ENCODE measurements at regions not wholly inside any gene's neighbourhood (a gene's known extent, or its start where the extent isn't known, plus 50 kb on each side); places are given as distances from the start of the nearest gene placed in this dataset.
"Not testable (repeated sequence)": the region's sequence is repeated elsewhere in the genome, so short reads cannot be mapped to it uniquely, and the experiment has no call there.

GRCh38 chr22:27594020-27594419, 207.5 kb downstream of the MN1 start:
- DNase-seq, result no peak

DNA sequence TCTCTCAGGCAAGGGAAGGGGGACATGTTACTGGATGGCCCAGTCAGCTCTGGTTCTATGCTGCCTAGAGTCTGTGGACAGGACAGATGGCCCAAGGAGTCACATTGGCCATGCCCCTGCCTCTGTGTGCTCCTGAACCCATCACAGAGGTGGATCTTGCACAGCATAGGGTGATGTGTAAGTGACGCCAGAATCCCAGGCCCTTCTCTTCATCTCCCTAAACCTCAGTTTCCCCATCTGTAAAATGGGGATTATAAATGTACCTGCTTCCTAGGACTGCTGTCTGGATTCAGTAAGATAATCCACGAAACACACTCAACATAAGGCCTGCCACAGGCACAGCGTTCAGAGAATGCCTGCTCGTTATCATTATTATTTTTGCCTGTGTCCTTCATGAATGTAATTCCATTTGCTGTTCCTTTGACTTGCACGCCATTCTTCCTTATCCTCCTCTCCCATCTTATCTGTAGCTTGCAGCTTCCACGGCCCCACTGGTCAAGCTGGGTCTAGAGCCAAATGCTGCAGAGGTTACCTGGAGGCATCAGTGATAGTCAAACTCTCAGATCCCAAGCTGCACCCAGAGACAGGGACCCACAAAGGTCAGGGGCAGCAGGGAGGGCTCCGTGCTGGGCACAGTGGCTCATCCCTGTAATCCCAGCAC, 207.0 kb downstream of the MN1 start:
- DNase-seq, result no peak

- DNase-seq, result no peak
Measured at GRCh38 chr22:27596133-27596870, 205.3 kb downstream of the MN1 start.

DNA sequence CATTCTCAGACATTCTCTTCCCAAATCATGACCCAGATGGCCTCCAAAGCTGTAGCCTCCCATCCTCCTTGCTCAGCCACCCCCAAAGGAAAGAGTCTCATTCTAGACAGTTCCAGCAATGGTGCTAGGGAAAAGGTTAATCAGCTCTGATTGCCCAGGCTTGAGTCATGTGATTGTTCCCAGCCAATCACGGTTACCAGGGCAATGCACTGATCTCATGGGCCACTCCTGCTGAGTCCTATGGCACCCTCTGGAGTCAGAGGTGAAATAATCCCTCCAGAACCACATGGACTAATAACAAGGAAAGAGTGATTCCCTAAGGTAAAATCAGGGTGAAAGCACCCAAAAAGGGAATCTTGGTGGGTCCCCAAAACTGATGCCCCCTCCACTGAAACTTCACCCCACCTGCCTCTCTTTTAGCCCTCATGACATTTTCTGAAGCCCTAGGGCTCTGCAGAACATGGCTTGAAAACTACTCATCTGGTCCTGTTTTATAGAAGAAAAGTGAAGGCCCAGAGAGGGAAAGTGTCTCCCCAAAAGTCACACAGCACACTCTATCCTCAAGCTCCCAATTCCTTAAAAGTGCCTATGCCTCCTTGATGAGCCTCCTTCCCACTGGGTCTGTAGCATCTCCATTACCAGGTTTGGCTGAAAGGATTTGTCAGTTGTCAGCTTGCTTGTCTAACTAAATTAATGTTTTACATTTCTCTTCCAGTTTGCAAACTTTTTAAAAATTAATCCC, 203.7 kb downstream of the MN1 start:
- DNase-seq, result no peak

DNA sequence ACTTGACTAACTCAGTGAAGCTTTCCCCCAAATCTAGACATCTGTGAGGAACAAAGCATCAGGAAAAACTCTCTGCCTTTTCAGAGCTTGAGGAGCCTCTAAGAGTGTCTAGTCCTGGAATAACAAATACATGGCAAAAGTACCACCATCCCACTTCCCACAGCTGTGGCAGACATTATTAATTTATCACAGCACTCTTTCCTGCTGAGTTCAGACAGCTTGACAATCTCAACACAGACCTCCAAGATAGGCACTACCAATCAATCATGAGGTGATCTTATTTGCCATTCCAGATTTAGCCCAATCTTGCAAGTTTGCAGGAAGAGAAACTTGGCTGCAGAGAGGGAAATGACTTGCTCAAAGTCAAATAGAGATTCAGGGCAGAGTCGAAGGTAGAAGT, 202.8 kb downstream of the MN1 start:
- DNase-seq, result no peak

- DNase-seq, result no peak
Measured at GRCh38 chr22:27601195-27601594, 200.4 kb downstream of the MN1 start.

DNA sequence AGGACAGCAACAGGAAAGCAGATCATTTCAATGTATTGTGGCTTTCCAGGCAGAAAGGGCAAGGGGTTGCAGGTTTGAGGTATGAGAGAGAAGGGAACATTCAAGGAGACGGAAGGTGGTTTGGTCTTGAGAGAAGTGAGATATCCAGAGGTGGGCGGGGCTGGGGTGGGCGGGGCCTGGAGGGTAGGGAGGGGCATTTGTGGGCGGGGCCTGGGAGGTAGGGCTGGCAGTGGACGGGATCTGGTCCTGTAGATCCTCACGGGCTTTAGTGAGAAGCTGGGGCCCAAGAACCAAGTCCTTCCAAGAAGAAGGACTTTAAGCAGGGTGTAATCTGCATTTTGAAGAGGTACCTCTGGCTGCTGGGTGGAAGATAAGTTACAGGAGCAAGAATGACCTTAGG, 199.2 kb downstream of the MN1 start:
- DNase-seq, result no peak

DNA sequence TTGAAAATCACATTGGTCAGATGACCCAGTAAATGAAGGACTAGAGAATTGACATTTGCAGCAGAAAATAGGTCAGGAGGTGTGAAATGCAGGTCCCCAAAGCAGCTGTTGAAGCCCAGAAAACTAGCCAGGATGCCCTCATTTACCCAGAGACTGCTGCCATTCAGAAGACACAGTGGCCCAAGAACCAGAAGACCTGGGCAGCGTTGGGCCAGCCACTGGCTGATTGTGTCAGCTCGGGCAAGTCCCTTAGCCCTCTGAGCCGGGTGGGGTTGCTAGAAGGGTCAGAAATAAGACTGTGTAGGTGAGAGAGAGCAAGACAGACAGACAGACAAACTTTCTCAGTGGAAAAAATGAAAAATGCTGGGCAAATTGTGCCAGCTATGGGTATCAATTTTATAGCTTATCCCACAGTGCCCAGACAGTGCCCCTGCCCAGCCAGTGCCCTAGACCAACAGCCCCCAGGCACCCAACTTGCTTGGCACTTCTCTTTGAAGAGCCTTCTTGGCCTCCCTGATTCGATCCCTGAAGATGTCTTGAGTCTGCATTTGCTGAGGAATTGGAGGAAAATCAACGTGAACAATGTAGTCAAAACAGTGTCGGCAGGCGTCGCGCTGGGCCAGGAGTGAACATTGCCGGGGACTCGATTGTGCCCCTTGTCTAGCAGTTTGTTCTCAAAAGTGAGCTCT, 198.3 kb downstream of the MN1 start:
- DNase-seq, result no peak

GRCh38 chr22:27603800-27604144, 197.8 kb downstream of the MN1 start:
- no peak for DNase-seq

DNA sequence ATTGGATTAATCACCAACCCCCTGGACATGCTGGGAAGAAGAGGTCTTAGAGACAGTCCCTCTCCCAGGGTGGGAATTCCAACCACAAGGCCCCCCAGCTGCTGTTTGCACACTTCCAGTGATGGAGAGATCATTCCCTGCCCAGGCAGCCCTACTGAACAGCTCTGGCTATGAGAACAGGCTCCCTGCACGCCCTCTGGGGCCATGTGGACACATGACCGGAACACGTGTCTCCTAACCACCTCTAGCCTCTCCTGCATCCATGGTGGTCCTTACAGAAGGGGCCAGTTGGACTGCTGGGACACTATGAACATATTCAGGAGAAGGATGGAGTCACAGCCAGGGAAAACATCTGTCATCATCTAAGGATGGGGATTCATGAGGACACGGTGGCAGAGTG, 196.2 kb downstream of the MN1 start:
- no peak for DNase-seq

- DNase-seq, result not testable (repeated sequence)
Measured at GRCh38 chr22:27607750-27608149, 193.8 kb downstream of the MN1 start.

DNA sequence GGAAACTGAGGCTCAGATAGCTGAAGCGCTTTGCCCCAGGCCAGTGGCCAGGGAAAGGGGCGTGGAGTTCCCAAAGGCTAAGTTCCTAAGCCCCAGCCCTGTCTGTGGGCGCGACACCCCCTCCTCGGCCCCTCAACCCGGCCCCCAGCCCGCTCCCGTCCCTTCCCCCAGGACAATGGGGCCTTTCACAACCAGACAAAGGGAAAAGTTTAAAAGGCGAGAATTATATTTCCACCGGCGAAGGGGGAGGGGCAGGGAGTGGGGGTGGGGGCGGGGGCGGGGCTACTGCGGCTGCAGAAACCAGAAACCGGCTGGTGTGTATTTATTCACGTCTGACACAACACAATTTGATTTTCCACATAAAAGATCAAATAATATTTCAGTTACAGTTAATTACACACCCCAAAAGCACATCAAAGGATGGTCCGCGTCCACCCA, 192.1 kb downstream of the MN1 start:
- no peak for DNase-seq

- not testable (repeated sequence) for DNase-seq
Measured at GRCh38 chr22:27610164-27610563, 191.4 kb downstream of the MN1 start.

GRCh38 chr22:27610863-27611786, 190.4 kb downstream of the MN1 start:
- DNase-seq, result no peak

DNA sequence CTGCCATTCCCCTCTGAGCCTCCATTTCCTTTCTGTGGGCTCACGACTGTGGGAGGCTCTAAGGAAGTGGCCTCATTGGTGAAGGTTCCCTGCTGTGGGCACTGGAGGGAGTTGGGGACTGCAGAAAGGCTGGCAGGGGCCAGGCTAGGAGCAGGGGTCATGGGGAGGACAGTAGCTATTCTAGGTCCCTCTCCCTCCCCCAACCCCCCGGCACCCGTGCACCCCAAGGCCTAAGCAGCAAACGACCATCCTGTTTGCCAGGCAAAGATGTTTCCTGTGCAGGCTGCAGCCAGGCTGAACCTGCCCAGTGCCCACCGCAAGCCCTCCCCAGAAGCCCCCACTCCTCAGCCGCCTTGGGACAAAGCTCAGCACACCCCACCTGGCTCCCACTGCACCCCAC, 189.4 kb downstream of the MN1 start:
- no peak for DNase-seq

- no peak for DNase-seq
Measured at GRCh38 chr22:27613099-27614005, 188.2 kb downstream of the MN1 start.

GRCh38 chr22:27614006-27614649, 187.4 kb downstream of the MN1 start:
- no peak for DNase-seq

- DNase-seq, result no peak
Measured at GRCh38 chr22:27614650-27615007, 186.9 kb downstream of the MN1 start.

DNA sequence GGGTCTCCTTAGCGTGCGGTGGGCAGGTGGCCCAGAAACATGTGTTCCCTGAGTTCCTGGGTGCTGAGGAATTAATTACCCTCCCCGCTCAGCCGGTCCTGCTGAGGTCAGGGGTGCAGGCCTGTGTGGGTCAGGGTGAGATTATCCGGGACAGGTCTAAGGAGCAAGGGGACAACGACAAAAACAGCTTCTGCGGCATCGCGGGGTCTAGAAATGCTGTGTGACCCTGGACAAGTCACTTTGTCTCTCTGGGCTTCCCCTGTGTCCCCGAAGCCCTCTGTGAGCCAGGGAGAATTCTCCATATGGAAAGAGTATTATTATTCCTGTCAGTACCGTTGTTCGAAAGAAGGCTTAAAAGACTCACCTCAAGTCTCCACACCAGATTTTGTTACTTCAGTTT, 186.1 kb downstream of the MN1 start:
- DNase-seq, result no peak

GRCh38 chr22:27616033-27616432, 185.5 kb downstream of the MN1 start:
- DNase-seq, result no peak
